Mesendoderm (in vitro differentiated cells): ENCODE measurements at regions not wholly inside any gene's neighbourhood (a gene's known extent, or its start where the extent isn't known, plus 50 kb on each side); places are given as distances from the start of the nearest gene placed in this dataset.

ENCODE experiments used
- DNase-seq: peaks from one replicate; pipeline ENCODE4 v3.0.0; 2013
- H2AK5ac ChIP-seq: 2 replicates; pipeline ENCODE4 v1.6.1; 2013; ENCODE audit warnings: low read length, inconsistent platforms
- H2BK120ac ChIP-seq: 2 replicates; pipeline ENCODE4 v1.6.1; 2013; ENCODE audit warnings: low read depth, mild to moderate bottlenecking, low read length, moderate library complexity, mixed read lengths
- H2BK15ac ChIP-seq: replicated peaks from 2 replicates; pipeline ENCODE4 v1.6.1; 2013; ENCODE audit warnings: low read depth, mild to moderate bottlenecking, moderate library complexity
- H2BK5ac ChIP-seq: 2 replicates; pipeline ENCODE4 v1.6.1; 2013; ENCODE audit warnings: low read length, inconsistent platforms
- H3K18ac ChIP-seq: 2 replicates; pipeline ENCODE4 v1.6.1; 2013; ENCODE audit warnings: mild to moderate bottlenecking, low read length, mixed read lengths
- H3K23ac ChIP-seq: one replicate; pipeline ENCODE4 v1.6.1; 2013; ENCODE audit warnings: low read length
- H3K27ac ChIP-seq: 2 replicates; pipeline ENCODE4 v1.5.1; 2013; ENCODE audit warnings: low read depth, mild to moderate bottlenecking, inconsistent platforms, low read length, moderate library complexity
- H3K27me3 ChIP-seq: 2 replicates; pipeline ENCODE4 v1.6.1; 2013; ENCODE audit warnings: low read length, control low read depth, mild to moderate bottlenecking, inconsistent platforms; ENCODE audit not compliant: insufficient read depth, poor library complexity
- H3K36me3 ChIP-seq: 2 replicates; pipeline ENCODE4 v1.6.1; 2013; ENCODE audit warnings: low read length, inconsistent platforms; ENCODE audit not compliant: control insufficient read depth, insufficient read depth
- H3K4ac ChIP-seq: one replicate; pipeline ENCODE4 v1.6.1; 2013; ENCODE audit warnings: low read depth, mild to moderate bottlenecking, low read length, moderate library complexity
- H3K4me1 ChIP-seq: 2 replicates; pipeline ENCODE4 v1.6.1; 2013; ENCODE audit warnings: low read depth, low read length, inconsistent platforms; ENCODE audit not compliant: control insufficient read depth
- H3K4me2 ChIP-seq: 2 replicates; pipeline ENCODE4 v1.6.1; 2013; ENCODE audit warnings: low read length
- H3K4me3 ChIP-seq: 2 replicates; pipeline ENCODE4 v1.5.1; 2013; ENCODE audit warnings: mild to moderate bottlenecking, low read length
- H3K56ac ChIP-seq: one replicate; pipeline ENCODE4 v1.6.1; 2013; ENCODE audit warnings: low read length
- H3K79me1 ChIP-seq: 2 replicates; pipeline ENCODE4 v1.6.1; 2013; ENCODE audit warnings: low read length, inconsistent platforms
- H3K79me2 ChIP-seq: 2 replicates; pipeline ENCODE4 v1.6.1; 2013; ENCODE audit warnings: mild to moderate bottlenecking, low read length; ENCODE audit not compliant: control insufficient read depth, insufficient read depth
- H3K9ac ChIP-seq: 2 replicates; pipeline ENCODE4 v1.6.1; 2013; ENCODE audit warnings: low read length, inconsistent platforms
- H4K5ac ChIP-seq: one replicate; pipeline ENCODE4 v1.6.1; 2013; ENCODE audit warnings: low read length
- H4K8ac ChIP-seq: one replicate; pipeline ENCODE4 v1.6.1; 2013; ENCODE audit warnings: low read depth, mild to moderate bottlenecking, control low read depth, low read length, moderate library complexity
- WGBS: extraction: QIAGEN DNeasy Blood & Tissue Kit; methylation state at CpG from one replicate; pipeline ENCODE4 v1.1.7; 2013; ENCODE audit warnings: low lambda C conversion rate, missing lambda C conversion rate; ENCODE audit not compliant: insufficient coverage; ENCODE audit errors: extremely low coverage; 5-methylcytosine and 5-hydroxymethylcytosine counted together

DNA sequence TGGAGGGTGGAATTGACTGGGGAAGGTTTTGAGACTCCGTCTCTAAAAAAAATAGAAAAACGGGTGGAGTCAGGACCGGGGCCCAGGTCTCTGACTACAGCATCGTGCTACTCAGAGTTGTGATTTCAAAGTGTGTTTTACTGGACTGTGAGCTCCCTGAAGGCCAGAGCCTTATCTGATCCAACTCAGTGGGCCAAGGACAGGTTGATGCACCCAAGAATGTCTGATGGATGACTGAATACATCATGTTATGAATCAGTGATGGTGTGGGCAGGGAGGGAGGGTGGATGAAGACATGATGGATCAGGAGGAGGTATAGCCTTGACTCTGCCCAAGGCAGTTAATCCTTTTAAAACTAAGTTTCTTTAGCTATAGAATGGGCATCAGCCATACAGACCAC, 81.6 kb downstream of the FOXD2 start:
- Histone ChIP-seq H3K79me1 (no peaks in the 10 kb centered on the region), H3K56ac (no peak overlapping the region), H3K23ac (no peak overlapping the region), H2BK15ac (no peak overlapping the region), H3K4me1 (peaks cover 5% of the 10 kb centered on the region), H3K27ac (no peak overlapping the region), H3K4ac (no peak overlapping the region), H3K4me3 (no peak overlapping the region), H3K4me2 (no peak overlapping the region), H2BK120ac (no peak overlapping the region), H2AK5ac (no peak overlapping the region), H4K8ac (no peak overlapping the region), H2BK5ac (no peak overlapping the region), H3K18ac (no peak overlapping the region), H3K27me3 (no peaks in the 10 kb centered on the region), H3K79me2 (no peaks in the 10 kb centered on the region), H4K5ac (no peak overlapping the region), H3K9ac (no peak overlapping the region), H3K36me3 (no peaks in the 10 kb centered on the region)
- DNase-seq, result no peak
- WGBS, result no CpG with 5 or more reads among the region's 4 CpGs

DNA sequence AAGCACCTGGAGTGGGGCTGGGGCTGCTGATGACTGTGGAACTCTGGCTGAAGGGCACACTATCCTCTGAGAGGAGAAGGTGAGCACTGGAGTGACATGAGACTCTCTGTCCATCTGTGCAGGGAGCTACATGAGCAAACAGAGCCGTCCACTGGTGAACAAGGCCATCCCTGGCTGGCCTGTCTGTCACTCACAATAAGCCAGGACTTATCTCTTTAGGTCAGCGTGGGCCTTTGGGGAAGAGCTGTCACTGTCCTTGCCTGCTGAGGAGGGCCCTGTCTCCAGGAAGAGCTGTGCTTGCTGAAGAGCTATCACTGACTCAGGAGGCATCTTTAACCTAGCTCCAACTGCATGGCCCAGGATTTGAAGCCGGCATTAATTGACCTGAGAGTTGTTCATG, 82.1 kb downstream of the FOXD2 start:
- Histone ChIP-seq H3K4me2 (no peak overlapping the region), H3K23ac (no peak overlapping the region), H2BK5ac (no peak overlapping the region), H3K27me3 (no peaks in the 10 kb centered on the region), H3K79me2 (no peaks in the 10 kb centered on the region), H3K36me3 (no peaks in the 10 kb centered on the region), H3K79me1 (no peaks in the 10 kb centered on the region), H3K18ac (no peak overlapping the region), H3K4ac (no peak overlapping the region), H3K9ac (no peak overlapping the region), H3K4me3 (no peak overlapping the region), H4K5ac (no peak overlapping the region), H2AK5ac (no peak overlapping the region), H3K4me1 (peaks cover 5% of the 10 kb centered on the region), H2BK120ac (no peak overlapping the region), H2BK15ac (no peak overlapping the region), H3K56ac (no peak overlapping the region), H3K27ac (no peak overlapping the region), H4K8ac (no peak overlapping the region)
- DNase-seq, result no peak
- no CpG with 5 or more reads among the region's 3 CpGs for WGBS

DNA sequence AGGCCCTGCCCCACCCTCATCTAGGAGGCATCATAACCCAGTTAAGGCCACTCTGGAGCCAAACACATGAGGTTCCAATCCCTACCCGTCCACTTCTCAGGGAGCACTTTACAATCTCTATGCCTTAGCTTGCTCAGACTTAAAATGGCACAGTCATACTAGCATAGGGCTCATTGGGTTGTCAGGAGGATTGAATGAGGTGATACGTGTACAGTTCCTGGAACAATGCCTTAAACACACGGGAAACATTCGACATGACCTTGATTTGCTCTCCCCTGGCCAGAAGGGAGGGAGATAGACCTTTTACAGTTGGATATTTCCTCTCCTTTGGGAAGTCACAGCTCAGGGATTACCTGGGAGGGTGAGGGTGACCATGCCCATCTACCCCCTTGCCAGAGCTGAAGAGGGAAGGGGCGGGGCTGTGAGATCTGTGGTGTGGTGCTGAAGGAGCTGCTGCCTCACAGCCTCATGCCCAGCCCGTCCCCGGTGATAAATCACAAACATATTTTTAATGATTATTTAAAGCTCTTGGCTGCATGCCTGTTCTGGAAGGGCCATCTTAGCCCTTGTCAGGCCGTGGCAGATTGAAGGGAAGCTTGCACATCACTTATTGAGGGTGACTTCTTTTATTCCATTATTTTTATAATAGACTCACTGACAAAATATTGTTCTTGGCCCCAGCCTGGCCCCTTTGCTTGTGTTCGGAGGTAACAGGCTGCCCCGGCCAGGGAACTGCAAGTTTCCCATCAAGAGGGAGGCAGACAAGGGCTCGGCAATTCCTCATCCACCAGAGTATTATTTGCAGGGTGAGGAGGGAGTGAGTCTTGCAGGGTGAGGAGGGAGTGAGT, 83.4 kb downstream of the FOXD2 start:
- Histone ChIP-seq H3K4me2 (no peak overlapping the region), H4K8ac (no peak overlapping the region), H3K79me1 (no peaks in the 10 kb centered on the region), H3K18ac (no peak overlapping the region), H3K9ac (no peak overlapping the region), H3K27ac (no peak overlapping the region), H3K4ac (no peak overlapping the region), H3K27me3 (no peaks in the 10 kb centered on the region), H2BK15ac (no peak overlapping the region), H3K79me2 (no peaks in the 10 kb centered on the region), H2BK120ac (no peak overlapping the region), H3K4me3 (no peak overlapping the region), H4K5ac (no peak overlapping the region), H3K23ac (no peak overlapping the region), H2BK5ac (peak overlapping the region; percentile 19), H3K56ac (peak overlapping the region; percentile 27), H3K4me1 (peaks cover 5% of the 10 kb centered on the region), H3K36me3 (no peaks in the 10 kb centered on the region), H2AK5ac (no peak overlapping the region)
- no CpG with 5 or more reads among the region's 11 CpGs for WGBS
- no peak for DNase-seq

DNA sequence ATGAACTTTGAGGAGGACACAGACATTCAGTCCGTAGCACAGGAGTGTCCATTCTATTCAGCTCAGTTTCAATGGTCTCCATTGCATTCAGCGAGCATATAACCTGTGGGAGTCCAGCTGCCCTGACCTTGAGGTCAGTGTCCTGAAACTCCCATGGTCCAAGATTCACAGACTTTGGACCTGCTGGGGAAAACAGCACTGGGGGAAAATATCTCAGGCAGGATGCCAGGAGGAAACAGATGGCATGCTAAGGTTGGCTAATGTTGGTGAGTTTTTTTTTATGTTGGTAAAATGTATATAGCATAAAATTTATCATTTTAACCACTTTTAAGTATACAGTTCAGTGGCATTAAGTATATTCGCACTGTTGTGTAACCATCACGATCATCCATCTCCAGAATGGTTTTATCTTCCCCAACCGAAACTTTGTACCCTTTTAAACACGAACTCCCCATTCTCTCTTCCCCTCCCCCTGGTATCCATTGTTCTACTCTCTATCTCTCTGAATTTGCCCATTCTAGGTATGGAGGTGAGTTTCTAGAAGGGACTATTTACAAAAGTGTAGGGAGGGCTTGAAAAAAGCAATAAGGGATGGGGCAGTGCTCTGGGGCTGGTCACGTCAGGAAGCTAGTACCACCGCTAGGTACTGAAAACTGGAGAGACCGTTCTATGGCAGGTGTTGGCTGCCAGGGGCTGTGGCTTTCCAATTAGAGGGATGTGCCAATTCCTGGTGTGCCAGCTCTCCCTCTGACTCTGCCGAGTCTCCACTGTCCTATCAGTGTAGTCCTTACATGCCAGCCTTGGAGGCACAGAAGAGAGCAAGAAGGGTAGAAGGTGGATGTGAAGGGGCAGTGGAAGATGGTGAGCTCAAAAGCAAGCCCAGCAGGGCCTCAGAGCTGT, 85.3 kb downstream of the FOXD2 start:
- DNase-seq, result no peak
- WGBS, result no CpG with 5 or more reads among the region's 10 CpGs
- H4K8ac ChIP-seq, result no peak overlapping the region

DNA sequence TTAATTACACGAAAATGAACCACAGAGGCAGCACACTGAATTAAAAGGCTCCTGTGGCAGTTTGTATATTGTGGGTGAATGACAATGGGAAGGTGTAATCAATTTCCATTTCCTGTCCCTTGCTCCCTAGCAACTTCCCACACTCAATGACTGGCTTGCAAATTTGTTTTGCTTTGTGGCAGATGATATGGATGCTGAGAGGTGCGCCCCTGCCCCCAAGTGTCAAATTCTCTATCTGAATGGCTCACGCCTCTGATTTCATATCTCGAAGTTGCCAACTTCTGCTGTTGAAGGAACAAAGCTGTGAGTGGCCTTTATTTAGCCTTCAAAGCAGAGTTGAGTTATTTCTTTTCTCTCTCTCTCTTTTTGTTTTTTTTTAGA, 86.0 kb downstream of the FOXD2 start:
- H3K4me3 ChIP-seq, result no peak overlapping the region
- H2BK5ac ChIP-seq, result no peak overlapping the region
- H2BK15ac ChIP-seq, result no peak overlapping the region
- no peaks in the 10 kb centered on the region for H3K79me1 ChIP-seq
- H3K27me3 ChIP-seq, result no peaks in the 10 kb centered on the region
- H3K4me2 ChIP-seq, result no peak overlapping the region
- peak; percentile 93 for DNase-seq
- H3K27ac ChIP-seq, result peak overlapping the region; percentile 59
- H3K36me3 ChIP-seq, result no peaks in the 10 kb centered on the region
- no peak overlapping the region for H3K4ac ChIP-seq
- WGBS, result no CpG with 5 or more reads among the region's 4 CpGs
- H2BK120ac ChIP-seq, result no peak overlapping the region
- H3K18ac ChIP-seq, result peak overlapping the region; percentile 2
- H3K56ac ChIP-seq, result peak overlapping the region; percentile 45
- no peak overlapping the region for H4K8ac ChIP-seq
- no peaks in the 10 kb centered on the region for H3K79me2 ChIP-seq
- no peak overlapping the region for H4K5ac ChIP-seq
- H3K23ac ChIP-seq, result no peak overlapping the region
- no peak overlapping the region for H3K9ac ChIP-seq
- H3K4me1 ChIP-seq, result peaks cover 5% of the 10 kb centered on the region
- no peak overlapping the region for H2AK5ac ChIP-seq

More for the DNA sequence above, 85.3 kb downstream of the FOXD2 start:
- Histone ChIP-seq H3K4me3 (no peak overlapping the region), H2AK5ac (no peak overlapping the region), H3K4me2 (no peak overlapping the region), H3K4me1 (peaks cover 5% of the 10 kb centered on the region), H3K23ac (no peak overlapping the region), H2BK15ac (no peak overlapping the region), H4K5ac (no peak overlapping the region), H3K79me1 (no peaks in the 10 kb centered on the region), H3K27ac (peak overlapping the region; percentile 10), H3K56ac (peak overlapping the region; percentile 45), H3K18ac (peak overlapping the region; percentile 2), H3K4ac (no peak overlapping the region), H3K36me3 (no peaks in the 10 kb centered on the region), H3K27me3 (no peaks in the 10 kb centered on the region), H2BK5ac (peak overlapping the region; percentile 70), H3K9ac (no peak overlapping the region), H3K79me2 (no peaks in the 10 kb centered on the region), H2BK120ac (no peak overlapping the region)
